Neural crest cell (in vitro differentiated cells): ENCODE measurements at regions not wholly inside any gene's neighbourhood (a gene's known extent, or its start where the extent isn't known, plus 50 kb on each side); places are given as distances from the start of the nearest gene placed in this dataset.
A peak's percentile ranks its signal among the peaks of the same experiment; 100 is the strongest.

Source experiments
- DNase-seq: peaks from one replicate; pipeline ENCODE4 v3.0.0; 2021; ENCODE audit warnings: low read depth, mixed read lengths, low spot score
- H3K27ac Mint-ChIP-seq: one replicate; pipeline ENCODE4 v1.8.0; 2021; ENCODE audit warnings: mild to moderate bottlenecking, mixed read lengths; ENCODE audit not compliant: unreplicated experiment
- H3K27me3 Mint-ChIP-seq: 2 replicates; pipeline ENCODE4 v1.8.0; 2021; ENCODE audit warnings: low read depth, mild to moderate bottlenecking, mixed read lengths
- H3K36me3 Mint-ChIP-seq: 2 replicates; pipeline ENCODE4 v1.8.0; 2021; ENCODE audit warnings: low read depth, mild to moderate bottlenecking, mixed read lengths
- H3K4me1 Mint-ChIP-seq: 2 replicates; pipeline ENCODE4 v1.8.0; 2021; ENCODE audit warnings: mixed read lengths
- H3K4me3 Mint-ChIP-seq: one replicate; pipeline ENCODE4 v1.8.0; 2021; ENCODE audit warnings: mild to moderate bottlenecking, mixed read lengths
- H3K9me3 Mint-ChIP-seq: 2 replicates; pipeline ENCODE4 v1.8.0; 2021; ENCODE audit warnings: mixed read lengths
- TF ChIP-seq, protein P1 (sequence below): fragments of 200-600 bp; sonication (generic); conservative IDR thresholded peaks from 2 replicates; pipeline ENCODE4 v1.5.0; 2021; ENCODE audit warnings: antibody characterized with exemption, mild to moderate bottlenecking

DNA sequence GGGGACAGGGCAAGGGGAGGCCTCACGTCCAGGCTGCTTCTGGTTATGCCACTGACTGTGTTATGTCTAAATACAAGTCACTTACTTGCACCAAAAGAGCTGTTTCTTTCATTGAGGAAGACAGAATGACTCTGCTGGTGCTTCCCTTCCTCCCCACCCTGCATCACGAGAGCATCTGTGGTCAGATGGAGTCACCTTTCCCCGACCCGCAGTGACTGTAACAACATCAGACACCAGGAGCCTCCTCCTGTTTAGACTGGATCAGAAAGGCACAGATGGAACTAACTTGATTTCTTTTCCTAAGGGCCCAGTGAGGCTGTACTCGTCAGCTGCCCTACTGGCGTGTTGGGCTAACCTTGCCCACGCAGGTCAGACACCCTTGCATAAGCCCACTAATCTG is 90.3 kb upstream of the ZNF536 start:
- H3K36me3 Mint-ChIP-seq, result peaks cover 2% of the 10 kb centered on the region
- no peak overlapping the region for H3K4me3 Mint-ChIP-seq
- peaks cover 43% of the 10 kb centered on the region for H3K4me1 Mint-ChIP-seq
- peaks cover 3% of the 10 kb centered on the region for H3K9me3 Mint-ChIP-seq
- TF ChIP-seq, protein P1, sequence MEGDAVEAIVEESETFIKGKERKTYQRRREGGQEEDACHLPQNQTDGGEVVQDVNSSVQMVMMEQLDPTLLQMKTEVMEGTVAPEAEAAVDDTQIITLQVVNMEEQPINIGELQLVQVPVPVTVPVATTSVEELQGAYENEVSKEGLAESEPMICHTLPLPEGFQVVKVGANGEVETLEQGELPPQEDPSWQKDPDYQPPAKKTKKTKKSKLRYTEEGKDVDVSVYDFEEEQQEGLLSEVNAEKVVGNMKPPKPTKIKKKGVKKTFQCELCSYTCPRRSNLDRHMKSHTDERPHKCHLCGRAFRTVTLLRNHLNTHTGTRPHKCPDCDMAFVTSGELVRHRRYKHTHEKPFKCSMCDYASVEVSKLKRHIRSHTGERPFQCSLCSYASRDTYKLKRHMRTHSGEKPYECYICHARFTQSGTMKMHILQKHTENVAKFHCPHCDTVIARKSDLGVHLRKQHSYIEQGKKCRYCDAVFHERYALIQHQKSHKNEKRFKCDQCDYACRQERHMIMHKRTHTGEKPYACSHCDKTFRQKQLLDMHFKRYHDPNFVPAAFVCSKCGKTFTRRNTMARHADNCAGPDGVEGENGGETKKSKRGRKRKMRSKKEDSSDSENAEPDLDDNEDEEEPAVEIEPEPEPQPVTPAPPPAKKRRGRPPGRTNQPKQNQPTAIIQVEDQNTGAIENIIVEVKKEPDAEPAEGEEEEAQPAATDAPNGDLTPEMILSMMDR, result no peak
- H3K27me3 Mint-ChIP-seq, result no peaks in the 10 kb centered on the region
- DNase-seq, result no peak
- H3K27ac Mint-ChIP-seq, result no peak overlapping the region

DNA sequence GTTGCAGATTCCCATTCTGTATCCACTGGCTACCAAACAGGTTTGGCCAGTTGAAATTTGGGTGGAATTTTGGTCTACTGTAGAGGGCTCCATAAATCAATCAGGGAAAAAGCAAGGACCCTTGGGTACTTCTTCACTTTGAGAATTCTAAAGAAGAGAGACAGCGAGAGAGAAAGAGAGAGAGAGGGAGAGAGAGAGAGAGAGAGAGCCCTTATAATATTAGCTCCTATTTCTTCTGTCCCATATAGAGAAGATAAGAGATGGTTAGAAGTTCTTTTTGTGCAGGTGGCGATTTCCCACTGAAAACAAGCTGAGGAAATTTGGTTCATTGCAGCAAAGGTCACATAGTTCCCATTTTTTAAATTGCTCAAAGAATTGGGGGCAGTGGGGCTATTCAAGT is 88.6 kb upstream of the ZNF536 start:
- H3K27ac Mint-ChIP-seq, result peak overlapping the region; percentile 29
- H3K4me1 Mint-ChIP-seq, result peaks cover 30% of the 10 kb centered on the region
- TF ChIP-seq, protein P1, result no peak
- no peak for DNase-seq
- no peak overlapping the region for H3K4me3 Mint-ChIP-seq
- H3K27me3 Mint-ChIP-seq, result no peaks in the 10 kb centered on the region
- H3K36me3 Mint-ChIP-seq, result peaks cover 6% of the 10 kb centered on the region
- H3K9me3 Mint-ChIP-seq, result peaks cover 4% of the 10 kb centered on the region

DNA sequence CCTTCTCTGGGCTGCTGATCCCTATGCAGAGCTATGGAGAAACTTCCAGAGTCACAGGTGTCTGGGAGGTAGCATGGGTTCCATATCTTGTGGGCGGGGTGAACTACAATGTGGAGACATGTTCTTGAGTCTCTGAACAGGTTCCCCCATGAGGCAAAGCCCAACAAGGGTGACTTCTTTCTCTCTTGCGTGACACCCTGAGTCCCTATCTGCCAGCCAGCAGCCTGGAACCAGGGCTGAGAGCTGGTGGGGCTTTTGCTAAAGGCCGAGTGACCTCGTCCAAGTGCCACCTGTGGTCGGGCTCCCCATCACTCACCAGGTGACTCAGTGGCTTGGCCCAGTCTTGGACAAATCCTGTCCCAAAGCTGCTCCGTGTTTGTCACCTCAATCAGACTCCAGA is 88.0 kb upstream of the ZNF536 start:
- no peak overlapping the region for H3K27ac Mint-ChIP-seq
- H3K4me1 Mint-ChIP-seq, result peaks cover 30% of the 10 kb centered on the region
- H3K36me3 Mint-ChIP-seq, result peaks cover 6% of the 10 kb centered on the region
- H3K9me3 Mint-ChIP-seq, result peaks cover 4% of the 10 kb centered on the region
- H3K27me3 Mint-ChIP-seq, result no peaks in the 10 kb centered on the region
- TF ChIP-seq, protein P1, result no peak
- no peak for DNase-seq
- H3K4me3 Mint-ChIP-seq, result no peak overlapping the region

DNA sequence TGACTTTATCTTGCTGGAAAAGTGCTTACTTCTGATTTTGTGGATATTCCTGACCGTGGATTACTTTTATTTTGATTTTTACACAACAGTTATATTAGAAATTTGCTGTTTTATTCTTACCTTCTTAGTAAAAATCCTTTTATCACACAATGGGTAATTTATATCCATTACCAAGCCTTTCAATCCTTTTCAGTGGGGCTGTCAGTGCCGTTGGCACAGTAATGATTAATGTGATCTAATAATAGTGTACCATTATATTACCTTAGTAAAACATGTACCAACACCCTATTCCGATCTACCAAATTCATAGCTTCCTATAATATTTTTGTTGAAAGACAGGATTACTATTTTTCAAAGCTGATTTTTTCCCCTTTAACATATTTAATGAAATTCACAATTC is 87.3 kb upstream of the ZNF536 start:
- H3K27ac Mint-ChIP-seq, result no peak overlapping the region
- no peak overlapping the region for H3K4me3 Mint-ChIP-seq
- H3K27me3 Mint-ChIP-seq, result no peaks in the 10 kb centered on the region
- peaks cover 4% of the 10 kb centered on the region for H3K9me3 Mint-ChIP-seq
- peaks cover 30% of the 10 kb centered on the region for H3K4me1 Mint-ChIP-seq
- peaks cover 6% of the 10 kb centered on the region for H3K36me3 Mint-ChIP-seq
- TF ChIP-seq, protein P1, result no peak
- no peak for DNase-seq

DNA sequence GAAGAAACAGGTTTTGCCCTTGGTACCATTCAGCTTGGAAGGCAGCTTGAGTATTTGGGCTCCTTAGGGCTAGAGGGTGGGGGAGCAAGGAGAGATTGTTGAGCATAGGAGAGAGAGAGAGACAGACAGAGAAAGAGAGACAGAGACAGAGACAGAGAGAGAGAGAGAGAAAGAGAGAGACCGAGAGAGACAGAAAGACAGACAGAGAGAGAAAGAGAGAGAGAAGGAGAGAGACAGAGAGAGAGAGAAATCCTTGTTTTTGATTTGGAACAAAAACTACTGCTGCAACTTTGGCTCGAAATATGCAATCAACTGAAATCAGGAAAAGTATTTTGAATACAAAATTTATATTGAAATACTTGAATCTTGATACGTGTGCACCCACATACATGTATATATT is 85.8 kb upstream of the ZNF536 start:
- TF ChIP-seq, protein P1, result no peak
- H3K27me3 Mint-ChIP-seq, result no peaks in the 10 kb centered on the region
- H3K4me1 Mint-ChIP-seq, result peaks cover 26% of the 10 kb centered on the region
- H3K4me3 Mint-ChIP-seq, result no peak overlapping the region
- no peak overlapping the region for H3K27ac Mint-ChIP-seq
- no peak for DNase-seq
- H3K9me3 Mint-ChIP-seq, result peaks cover 4% of the 10 kb centered on the region
- peaks cover 13% of the 10 kb centered on the region for H3K36me3 Mint-ChIP-seq

DNA sequence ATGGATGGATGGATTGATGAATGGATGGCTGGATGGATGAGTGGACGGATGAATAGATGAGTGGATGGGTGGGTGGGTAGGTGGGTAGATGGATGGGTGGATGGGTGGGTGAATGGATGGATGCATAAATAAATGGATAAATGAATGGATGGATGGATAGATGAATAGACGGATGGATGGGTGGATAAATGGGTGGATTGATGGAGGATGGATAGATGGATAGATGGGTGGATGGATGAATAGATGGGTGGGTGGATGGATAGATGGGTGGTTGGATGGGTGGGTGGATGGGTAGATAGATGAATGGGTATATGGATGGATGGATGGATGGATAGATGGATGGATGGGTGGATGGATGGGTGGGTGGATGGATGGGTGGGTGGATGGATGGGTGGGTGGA is 84.9 kb upstream of the ZNF536 start:
- TF ChIP-seq, protein P1, result no peak
- Mint-ChIP-seq H3K27me3 (no peaks in the 10 kb centered on the region), H3K4me1 (peaks cover 22% of the 10 kb centered on the region), H3K4me3 (no peak overlapping the region), H3K27ac (no peak overlapping the region), H3K9me3 (peaks cover 4% of the 10 kb centered on the region), H3K36me3 (peaks cover 15% of the 10 kb centered on the region)
- no peak for DNase-seq
